HG03280 (cell line): ENCODE measurements at regions not wholly inside any gene's neighbourhood (a gene's known extent, or its start where the extent isn't known, plus 50 kb on each side); places are given as distances from the start of the nearest gene placed in this dataset.

Source experiments
- ATAC-seq: cut with Tn5 transposase; IDR thresholded peaks from one replicate; pipeline ENCODE4 v1.9.1; 2021; ENCODE audit warnings: mild to moderate bottlenecking, moderate library complexity; ENCODE audit not compliant: unreplicated experiment

DNA sequence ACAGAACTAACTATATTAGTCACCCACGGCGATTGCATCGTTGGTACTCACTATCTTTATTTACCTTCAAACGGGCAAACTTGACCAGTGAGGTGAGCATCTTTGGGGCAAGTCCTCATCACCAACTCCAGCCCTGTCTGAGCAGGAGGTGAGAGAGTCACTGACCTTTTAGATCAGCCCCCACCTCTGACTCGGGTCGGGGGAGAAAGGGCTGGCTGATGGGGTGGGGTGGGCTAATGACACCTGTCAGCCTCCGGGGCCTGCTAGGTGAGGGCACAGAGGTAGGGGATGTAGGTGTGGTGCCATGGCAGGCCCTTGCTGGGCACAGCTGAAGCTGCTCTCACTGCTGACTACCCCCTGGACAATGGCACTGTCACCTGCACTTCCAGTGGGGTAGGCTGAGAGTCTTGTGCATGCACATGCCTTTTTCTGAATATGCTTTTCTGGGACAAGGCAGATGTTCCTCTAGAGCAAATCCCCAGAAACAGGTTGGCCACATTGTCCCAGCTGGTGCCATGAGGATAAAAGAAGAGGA lies 359.5 kb upstream of the MKI67 start:
- ATAC-seq, result no peak

DNA sequence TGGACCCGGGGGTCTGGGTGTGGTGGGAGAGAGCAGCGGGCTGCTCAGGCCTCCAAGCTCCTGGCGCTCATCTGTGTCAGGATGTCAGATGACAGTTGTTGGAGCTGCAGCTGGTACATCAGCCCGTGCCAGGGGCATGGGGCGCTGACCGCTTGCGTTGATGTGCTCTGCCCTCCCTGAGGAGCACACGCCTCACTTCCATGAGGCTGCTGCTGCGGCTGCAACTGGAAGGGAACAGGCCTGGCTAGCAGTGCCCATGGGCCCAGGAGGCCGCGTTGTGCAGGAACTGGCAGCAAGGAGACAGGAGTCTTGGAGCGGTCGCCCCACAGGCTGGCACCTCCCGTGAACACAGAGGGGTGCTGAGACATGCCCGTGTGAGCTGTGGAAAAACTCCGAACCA lies 361.3 kb upstream of the MKI67 start:
- no peak for ATAC-seq

DNA sequence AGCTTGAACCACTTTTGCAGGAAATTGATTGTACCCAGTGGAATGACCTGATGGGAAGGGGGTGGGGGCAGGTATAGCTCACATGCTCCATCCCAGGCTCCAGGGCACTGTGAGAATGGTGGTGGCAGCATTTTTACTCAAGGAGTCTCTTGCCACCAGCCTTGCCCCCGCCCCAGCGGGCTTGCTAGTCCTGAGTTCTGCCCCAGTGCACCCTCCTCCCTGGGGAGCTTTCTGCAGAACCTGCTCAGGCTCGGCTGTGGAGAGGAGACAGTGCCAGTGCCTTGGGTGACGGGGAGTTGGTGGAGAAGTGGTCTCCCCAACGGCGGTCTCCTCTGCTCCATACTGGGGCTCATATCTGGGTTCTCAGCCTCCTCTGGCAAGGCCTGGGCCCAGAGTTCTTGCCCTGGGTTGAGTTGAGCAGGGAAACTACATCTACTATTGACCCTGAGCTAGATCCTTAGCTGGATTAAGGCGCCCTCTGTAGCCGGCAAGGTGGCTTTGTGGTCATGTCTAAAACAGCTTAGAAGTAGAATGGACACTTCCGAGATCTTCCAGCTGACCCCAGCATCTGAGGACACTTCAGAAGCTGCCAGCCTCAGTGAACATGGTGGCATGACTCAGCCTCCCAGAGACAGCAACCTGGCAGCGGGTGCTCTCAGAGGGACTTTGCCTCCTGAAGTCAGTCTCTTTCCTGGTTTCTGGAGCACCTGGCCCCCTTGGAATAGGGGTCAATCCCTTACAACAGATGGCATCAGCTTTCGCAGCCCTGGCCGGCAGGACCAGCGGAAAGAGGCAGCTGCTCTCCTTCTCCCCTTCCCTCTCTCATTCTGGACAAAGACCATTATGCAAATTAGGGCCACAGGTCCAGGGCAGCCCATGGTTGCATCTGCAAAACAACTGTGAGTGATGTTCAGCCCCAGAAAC lies 363.4 kb upstream of the MKI67 start:
- ATAC-seq, result no peak

DNA sequence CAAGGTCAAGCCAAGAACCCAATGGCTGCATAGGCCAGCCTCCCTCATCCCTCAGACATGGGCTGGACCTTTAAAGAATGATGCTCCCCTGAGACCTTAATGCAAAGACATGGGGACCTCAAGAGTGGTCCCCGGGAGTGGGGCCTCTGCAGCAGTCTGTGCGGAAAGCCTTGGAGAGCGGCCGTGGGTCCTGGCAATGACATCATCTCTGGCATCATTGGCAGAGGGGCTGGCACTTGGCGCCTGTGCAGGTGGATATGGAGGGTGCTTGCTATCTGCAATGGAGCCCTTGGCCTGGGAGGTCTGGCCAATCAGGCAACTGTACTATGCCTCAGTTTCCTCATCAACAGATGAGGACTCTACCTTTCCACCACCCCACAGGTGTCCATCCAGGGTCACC lies 365.5 kb upstream of the MKI67 start:
- ATAC-seq, result no peak

GRCh38 chr10:128493811-128494210 lies 367.6 kb upstream of the MKI67 start:
- no peak for ATAC-seq

GRCh38 chr10:128494665-128495064 lies 368.4 kb upstream of the MKI67 start:
- ATAC-seq, result no peak

GRCh38 chr10:128497660-128498377 lies 371.6 kb upstream of the MKI67 start:
- no peak for ATAC-seq

DNA sequence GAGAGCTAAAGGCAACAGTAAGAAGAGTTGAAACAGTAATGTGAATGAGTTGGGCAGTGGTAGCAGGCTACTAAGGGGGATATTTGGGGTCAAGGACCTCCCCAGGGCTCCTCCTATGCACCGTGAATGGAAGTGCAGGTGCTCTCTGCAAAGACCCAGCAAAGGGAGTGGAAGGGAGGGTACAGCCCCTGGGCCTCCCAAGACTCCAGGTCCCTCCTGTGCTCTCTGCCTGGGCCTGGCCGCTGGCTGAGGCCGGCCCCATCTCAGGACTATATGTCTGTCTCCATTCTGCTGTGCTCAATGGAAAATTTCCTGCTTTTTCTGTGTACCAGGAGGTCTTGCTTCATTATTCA lies 372.1 kb upstream of the MKI67 start:
- no peak for ATAC-seq

GRCh38 chr10:128498746-128499145 lies 372.5 kb upstream of the MKI67 start:
- ATAC-seq, result no peak

GRCh38 chr10:128499486-128499885 lies 373.3 kb upstream of the MKI67 start:
- no peak for ATAC-seq

- ATAC-seq, result no peak
Observed at GRCh38 chr10:128499956-128500355, 373.7 kb upstream of the MKI67 start.

DNA sequence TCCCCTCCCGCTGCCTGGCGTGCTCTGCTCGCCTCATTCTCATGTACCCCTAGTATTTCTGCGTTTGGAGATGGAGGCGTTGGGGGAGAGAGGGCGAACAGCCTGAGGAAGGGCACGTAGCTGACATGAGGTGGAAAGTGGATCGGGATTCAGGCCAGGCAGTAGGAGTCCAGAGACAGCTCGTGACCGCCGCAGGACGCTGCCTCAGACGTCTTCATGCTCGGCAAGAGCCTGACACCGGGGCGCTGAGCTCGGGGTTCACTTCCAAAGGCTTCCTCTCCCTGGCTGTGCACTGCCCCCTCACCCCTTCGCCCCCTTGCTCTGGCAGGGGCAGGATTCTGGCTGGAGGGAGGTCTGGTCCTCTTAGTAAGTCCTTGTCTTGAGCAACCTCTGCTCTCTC lies 374.4 kb upstream of the MKI67 start:
- no peak for ATAC-seq

GRCh38 chr10:128505346-128505745 lies 379.1 kb upstream of the MKI67 start:
- no peak for ATAC-seq

DNA sequence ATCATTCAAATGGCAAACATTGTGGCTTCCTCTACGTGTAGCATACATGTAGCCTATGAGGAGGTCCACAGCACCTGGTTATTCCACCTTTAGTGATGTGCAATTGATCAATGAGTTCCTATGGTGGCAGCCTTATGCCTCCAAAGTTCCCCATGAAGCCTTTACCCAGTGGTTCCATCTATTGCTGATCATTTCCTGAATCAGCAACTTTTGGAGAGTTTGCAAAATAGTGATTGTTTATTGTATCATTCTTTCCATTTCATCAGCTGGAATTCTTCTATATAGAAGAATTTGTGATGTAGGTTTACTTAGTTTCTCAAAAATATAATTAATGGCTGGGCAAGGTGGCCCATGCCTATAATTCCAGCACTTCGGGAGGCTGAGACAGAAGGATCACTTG lies 380.2 kb upstream of the MKI67 start:
- no peak for ATAC-seq

DNA sequence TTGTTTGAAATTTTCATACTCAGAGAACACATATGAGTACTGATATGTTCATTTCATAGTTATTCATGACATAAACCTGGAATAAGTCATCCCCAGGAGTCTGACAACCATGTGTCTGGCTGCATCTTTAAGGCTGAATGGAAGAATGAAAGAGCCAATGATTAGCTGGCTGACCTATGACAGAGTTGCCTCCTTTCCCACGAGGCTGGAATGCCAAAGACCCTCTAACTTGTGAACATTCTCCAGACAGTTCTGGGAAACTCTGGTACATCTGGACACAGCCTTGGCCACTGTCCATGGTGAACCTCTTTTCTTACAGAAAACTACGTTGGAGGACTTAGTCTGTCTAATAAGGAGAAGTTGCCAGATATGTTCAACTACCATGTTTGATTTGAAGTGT lies 380.8 kb upstream of the MKI67 start:
- no peak for ATAC-seq

DNA sequence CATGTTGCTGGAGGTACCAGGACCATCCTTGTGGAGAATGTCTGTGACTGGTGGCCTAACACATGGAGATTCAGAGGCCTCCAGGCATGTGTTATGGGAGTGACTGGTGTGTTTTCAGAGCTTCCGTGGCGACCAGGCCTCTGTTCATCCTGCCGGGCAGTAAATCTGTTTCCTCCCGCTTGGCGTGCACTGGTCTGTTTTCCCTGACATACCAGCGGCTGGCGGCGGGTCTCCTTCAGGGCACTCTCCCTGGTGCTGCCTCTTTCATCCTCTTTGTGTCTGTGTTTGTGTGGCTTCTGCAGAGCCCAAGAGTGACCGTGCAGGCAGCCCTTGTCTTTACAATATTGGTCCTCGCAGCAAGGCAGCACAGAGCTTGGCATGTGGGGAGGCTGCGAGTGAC lies 385.1 kb upstream of the MKI67 start:
- ATAC-seq, result no peak

GRCh38 chr10:128512767-128513166 lies 386.5 kb upstream of the MKI67 start:
- no peak for ATAC-seq

- no peak for ATAC-seq
Observed at GRCh38 chr10:128514536-128514935, 388.3 kb upstream of the MKI67 start.

DNA sequence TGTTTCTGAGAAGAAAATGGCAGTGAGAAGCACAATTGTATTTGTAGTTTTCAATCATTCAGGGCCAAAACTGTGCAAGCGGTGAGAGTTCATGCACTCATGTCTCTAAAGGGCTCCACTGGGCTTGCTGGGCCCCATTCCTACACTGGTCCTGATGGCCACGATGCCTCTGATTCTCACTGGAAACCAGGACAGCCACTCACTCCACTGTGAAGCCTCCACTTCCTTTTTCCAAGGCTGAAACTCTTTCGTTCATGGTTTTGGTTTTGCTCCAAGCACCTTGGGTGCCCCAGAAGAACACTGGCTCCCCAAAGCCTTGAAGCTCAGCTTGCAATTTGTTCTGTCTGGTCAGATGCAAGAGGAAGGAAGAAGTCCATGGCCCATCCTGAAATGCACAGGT lies 390.0 kb upstream of the MKI67 start:
- no peak for ATAC-seq

GRCh38 chr10:128517167-128517566 lies 390.9 kb upstream of the MKI67 start:
- no peak for ATAC-seq

DNA sequence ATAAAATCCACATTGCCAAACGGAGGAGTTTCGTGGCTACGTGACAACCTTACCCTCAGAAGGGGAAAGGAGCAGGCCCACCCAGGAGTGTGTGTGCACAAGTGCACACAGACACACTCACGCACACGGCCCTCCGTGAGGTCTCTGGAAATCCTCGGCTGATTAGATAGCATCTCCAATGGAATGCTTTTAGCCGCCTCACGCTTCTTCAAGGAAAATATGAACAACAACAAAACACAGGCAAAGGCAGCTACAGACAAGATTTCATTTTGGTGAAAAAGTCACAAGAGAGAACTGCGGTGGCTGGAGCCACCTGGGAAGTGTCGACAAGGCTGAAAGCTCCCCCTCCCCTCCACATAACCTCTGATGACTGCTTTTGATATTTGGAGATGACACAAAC lies 391.8 kb upstream of the MKI67 start:
- ATAC-seq, result no peak

DNA sequence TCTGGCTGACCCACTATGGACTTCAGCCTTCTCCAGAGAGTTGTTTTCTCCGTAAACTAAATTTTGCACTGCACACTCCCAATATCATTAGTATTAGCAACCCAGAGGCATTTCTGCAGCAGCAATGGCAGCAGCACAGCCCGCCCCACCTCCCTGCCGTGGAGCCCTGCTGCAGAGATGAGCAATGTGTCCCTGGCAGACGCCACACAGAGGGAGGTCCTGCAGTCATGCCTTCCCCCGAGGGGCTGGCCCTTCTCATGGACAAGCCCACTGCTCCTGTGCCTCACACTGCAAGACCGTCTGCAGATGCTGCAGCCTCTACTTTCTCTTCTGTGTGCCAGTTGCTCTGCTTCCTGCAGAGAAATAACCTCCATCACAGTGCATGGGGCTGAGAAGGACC lies 393.4 kb upstream of the MKI67 start:
- ATAC-seq, result no peak
